A549 (cell line): ENCODE measurements at regions not wholly inside any gene's neighbourhood (a gene's known extent, or its start where the extent isn't known, plus 50 kb on each side); places are given as distances from the start of the nearest gene placed in this dataset.

ENCODE experiments used
- BHLHE40 ChIP-seq: IDR thresholded peaks from 2 replicates; pipeline ENCODE4 v1.6.1; 2012; ENCODE audit warnings: low read depth, low read length, inconsistent platforms
- CEBPB ChIP-seq, 2 experiments: fragments of >200 bp in 1 of 2; sonication (Bioruptor Twin) in 1 of 2; formaldehyde crosslinking in 1 of 2; IDR thresholded peaks; 2 replicates each; pipeline ENCODE4 v1.6.1; 2012 to 2016
- CTCF ChIP-seq: fragments of >200 bp; sonication (Bioruptor Twin); formaldehyde crosslinking; IDR thresholded peaks from 3 replicates; pipeline ENCODE4 v1.5.1; 2016
- EP300 ChIP-seq, 2 experiments: fragments of >200 bp; sonication (Bioruptor Twin); formaldehyde crosslinking; IDR thresholded peaks; 2 replicates in 1 of 2; 3 replicates in 1 of 2; pipeline ENCODE4 v1.6.1; 2016 to 2017
- HDAC2 ChIP-seq: fragments of 200-600 bp; sonication (generic); IDR thresholded peaks from 2 replicates; pipeline ENCODE4 v1.6.1; 2016
- MAFK ChIP-seq: fragments of 450-650 bp; IDR thresholded peaks from 2 replicates; pipeline ENCODE4 v1.6.1; 2014; ENCODE audit not compliant: partially characterized antibody
- MAX ChIP-seq: IDR thresholded peaks from 2 replicates; pipeline ENCODE4 v1.6.1; 2012
- PBX3 ChIP-seq: IDR thresholded peaks from 2 replicates; pipeline ENCODE4 v1.6.1; 2012
- POLR2A ChIP-seq: IDR thresholded peaks from 2 replicates; pipeline ENCODE4 v1.6.1; 2012; ENCODE audit warnings: mild to moderate bottlenecking, low read length
- RAD21 ChIP-seq, 2 experiments: fragments of >200 bp in 1 of 2; sonication (Bioruptor Twin) in 1 of 2; formaldehyde crosslinking in 1 of 2; IDR thresholded peaks in 1 of 2; conservative IDR thresholded peaks in 1 of 2; 2 replicates in 1 of 2; 3 replicates in 1 of 2; pipeline ENCODE4 v1.6.1; 2012 to 2018; ENCODE audit warnings: inconsistent platforms in 1 of 2
- RCOR1 ChIP-seq: fragments of 150-350 bp; IDR thresholded peaks from 2 replicates; pipeline ENCODE4 v1.6.1; 2014; ENCODE audit warnings: antibody characterized with exemption, low read length, low read depth
- REST ChIP-seq: fragments of 200-600 bp; sonication (generic); IDR thresholded peaks from 2 replicates; pipeline ENCODE4 v1.6.1; 2016; ENCODE audit warnings: antibody characterized with exemption, mild to moderate bottlenecking, moderate library complexity
- USF2 ChIP-seq: fragments of 450-650 bp; IDR thresholded peaks from 2 replicates; pipeline ENCODE4 v1.6.1; 2014; ENCODE audit warnings: antibody characterized with exemption
- ZNF302 ChIP-seq: fragments of 250-450 bp; sonication (Bioruptor Pico); IDR thresholded peaks from 2 replicates; pipeline ENCODE4 v1.9.0; 2021; ENCODE audit warnings: inconsistent platforms, mild to moderate bottlenecking, moderate library complexity

- TF ChIP-seq MAX, result no peak
- TF ChIP-seq RCOR1, result no peak
- TF ChIP-seq RAD21 (conservative IDR thresholded peaks at IDR 0.05 in 1 of 2, IDR thresholded peaks at IDR 0.05 in 1 of 2), result no peak
- TF ChIP-seq CTCF, result no peak
- TF ChIP-seq MAFK, result no peak
- TF ChIP-seq ZNF302 (CRISPR knock-in tag), result no peak
- no peak for TF ChIP-seq PBX3
- TF ChIP-seq EP300 (IDR thresholded peaks at IDR 0.05), result no peak
- no peak for TF ChIP-seq HDAC2
- TF ChIP-seq POLR2A, result no peak
- TF ChIP-seq USF2, result no peak
- no peak for TF ChIP-seq REST
- no peak for TF ChIP-seq CEBPB (IDR thresholded peaks at IDR 0.05)
- TF ChIP-seq BHLHE40, result no peak
Measured at GRCh38 chr7:35329026-35329425, 75.1 kb upstream of the TBX20 start.
